DND-41 (cell line): ENCODE measurements at regions not wholly inside any gene's neighbourhood (a gene's known extent, or its start where the extent isn't known, plus 50 kb on each side); places are given as distances from the start of the nearest gene placed in this dataset.

Source experiments
- ATAC-seq: fragments of 200-7000 bp; cut with Tn5 transposase; 3 replicates; pipeline ENCODE4 v1.9.1; 2021; ENCODE audit warnings: low read depth; ENCODE audit not compliant: insufficient read depth
- DNase-seq: peaks from one replicate; pipeline ENCODE4 v3.0.0-alpha.2; 2020
- H2AFZ ChIP-seq: 2 replicates; pipeline ENCODE4 v1.6.0; 2012; ENCODE audit warnings: low read depth, low read length
- H3K27ac ChIP-seq: 2 replicates; pipeline ENCODE4 v1.5.1; 2012; ENCODE audit warnings: low read length, inconsistent platforms
- H3K27me3 ChIP-seq: fragments of 200-600 bp; sonication (generic); 2 replicates; pipeline ENCODE4 v1.6.0; 2012; ENCODE audit warnings: low read length, mild to moderate bottlenecking, inconsistent platforms; ENCODE audit not compliant: insufficient read depth, poor library complexity
- H3K36me3 ChIP-seq: 2 replicates; pipeline ENCODE4 v1.5.1; 2012; ENCODE audit warnings: low read length, inconsistent platforms; ENCODE audit not compliant: insufficient read depth
- H3K4me1 ChIP-seq: 2 replicates; pipeline ENCODE4 v1.5.1; 2012; ENCODE audit warnings: mild to moderate bottlenecking, low read length; ENCODE audit not compliant: insufficient read depth
- H3K4me2 ChIP-seq: 2 replicates; pipeline ENCODE4 v1.6.0; 2012; ENCODE audit warnings: mild to moderate bottlenecking, moderate library complexity, low read length, inconsistent platforms; ENCODE audit not compliant: insufficient read depth
- H3K4me3 ChIP-seq, 2 experiments: fragments of 200-600 bp in 1 of 2; shearing (Covaris generic) in 1 of 2; 2 replicates each; pipeline ENCODE4 v1.5.1; 2012 to 2016; ENCODE audit warnings: inconsistent platforms in 2 of 2, low read length in 2 of 2, mild to moderate bottlenecking in 2 of 2, low read depth in 1 of 2, moderate library complexity in 1 of 2
- H3K79me2 ChIP-seq: 2 replicates; pipeline ENCODE4 v1.6.0; 2012; ENCODE audit warnings: low read length, inconsistent platforms; ENCODE audit not compliant: insufficient read depth
- H3K9ac ChIP-seq: 2 replicates; pipeline ENCODE4 v1.6.0; 2012; ENCODE audit warnings: low read depth, mild to moderate bottlenecking, inconsistent platforms, low read length, moderate library complexity
- H3K9me3 ChIP-seq: 2 replicates; pipeline ENCODE4 v1.5.1; 2012; ENCODE audit warnings: low read length, moderate library complexity, mild to moderate bottlenecking, inconsistent platforms; ENCODE audit not compliant: insufficient read depth, severe bottlenecking
- H4K20me1 ChIP-seq: 2 replicates; pipeline ENCODE4 v1.6.0; 2012; ENCODE audit warnings: low read length; ENCODE audit not compliant: insufficient read depth
- CTCF ChIP-seq: IDR thresholded peaks from 2 replicates; pipeline ENCODE4 v1.5.1; 2012; ENCODE audit warnings: borderline replicate concordance, low read length, moderate library complexity, mild to moderate bottlenecking; ENCODE audit not compliant: poor library complexity, severe bottlenecking; ENCODE audit errors: extremely low read depth
- EZH2 ChIP-seq: IDR thresholded peaks from 3 replicates; pipeline ENCODE4 v1.6.1; 2012; ENCODE audit warnings: borderline replicate concordance, low read depth, mild to moderate bottlenecking, moderate library complexity, low read length, inconsistent platforms; ENCODE audit not compliant: severe bottlenecking

- Histone ChIP-seq H3K4me3 (no peak overlapping the region), H3K27ac (no peak overlapping the region), H3K4me1 (no peaks in the 10 kb centered on the region), H4K20me1 (no peaks in the 10 kb centered on the region), H3K27me3 (no peaks in the 10 kb centered on the region), H3K79me2 (no peaks in the 10 kb centered on the region), H2AFZ (no peak overlapping the region), H3K9ac (no peak overlapping the region), H3K36me3 (no peaks in the 10 kb centered on the region), H3K9me3 (no peaks in the 10 kb centered on the region), H3K4me2 (no peak overlapping the region)
- DNase-seq (no peak), ATAC-seq (no peak)
- TF ChIP-seq EZH2 (no peak), CTCF (no peak)
Measured at GRCh38 chr13:54768214-54768613, 1739.6 kb downstream of the OLFM4 start.

- TF ChIP-seq EZH2 (no peak), CTCF (no peak)
- Histone ChIP-seq H3K27me3 (no peaks in the 10 kb centered on the region), H3K79me2 (no peaks in the 10 kb centered on the region), H2AFZ (no peak overlapping the region), H3K4me1 (no peaks in the 10 kb centered on the region), H4K20me1 (no peaks in the 10 kb centered on the region), H3K9me3 (no peaks in the 10 kb centered on the region), H3K4me3 (no peak overlapping the region), H3K4me2 (no peak overlapping the region), H3K9ac (no peak overlapping the region), H3K36me3 (no peaks in the 10 kb centered on the region), H3K27ac (no peak overlapping the region)
- no peak for ATAC-seq
- no peak for DNase-seq
Measured at GRCh38 chr13:54775501-54776191, 1747.0 kb downstream of the OLFM4 start.

DNA sequence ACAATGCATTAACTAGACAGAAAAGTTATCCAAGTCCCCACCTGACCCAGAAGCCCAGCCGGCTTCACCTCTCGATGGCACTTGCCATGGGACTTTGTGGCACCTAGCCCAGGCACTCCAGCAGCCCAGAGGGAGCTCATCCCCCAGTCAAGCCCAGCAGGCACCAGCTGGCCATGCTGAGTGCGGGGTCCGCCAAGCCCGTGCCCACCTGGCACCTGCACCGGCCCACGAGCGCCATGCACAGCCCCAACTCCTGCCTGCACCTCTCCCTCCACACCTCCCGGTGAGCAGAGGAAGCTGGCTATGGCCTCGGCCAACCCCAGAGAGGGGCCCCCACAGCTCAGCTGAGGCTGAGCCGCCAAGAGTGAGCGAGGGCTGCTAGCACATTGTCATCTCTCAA, 1759.1 kb downstream of the OLFM4 start:
- Histone ChIP-seq H4K20me1 (no peaks in the 10 kb centered on the region), H3K79me2 (no peaks in the 10 kb centered on the region), H3K4me3 (no peak overlapping the region), H2AFZ (no peak overlapping the region), H3K4me2 (no peak overlapping the region), H3K27me3 (no peaks in the 10 kb centered on the region), H3K36me3 (no peaks in the 10 kb centered on the region), H3K4me1 (no peaks in the 10 kb centered on the region), H3K9ac (no peak overlapping the region), H3K27ac (no peak overlapping the region), H3K9me3 (no peaks in the 10 kb centered on the region)
- DNase-seq (no peak), ATAC-seq (no peak)
- TF ChIP-seq CTCF: no peak
- no peak for TF ChIP-seq EZH2
